Prostate gland (tissue), 2 donors: ENCODE measurements at regions not wholly inside any gene's neighbourhood (a gene's known extent, or its start where the extent isn't known, plus 50 kb on each side); places are given as distances from the start of the nearest gene placed in this dataset.

Experiments
- CTCF ChIP-seq, 4 experiments: fragments of 200-600 bp in 2 of 4; fragments of 450-650 bp in 2 of 4; sonication (generic) in 2 of 4; IDR thresholded peaks; 1 replicate in 3 of 4; 2 replicates in 1 of 4; pipeline ENCODE4 v1.5.1; 2016 to 2019; ENCODE audit warnings: antibody characterized with exemption in 4 of 4, mild to moderate bottlenecking in 2 of 4, moderate library complexity in 2 of 4
- POLR2A ChIP-seq: fragments of 450-650 bp; IDR thresholded peaks from one replicate; pipeline ENCODE4 v1.6.1; 2016; ENCODE audit warnings: antibody characterized with exemption, mild to moderate bottlenecking
- POLR2AphosphoS5 ChIP-seq: sonication (generic); formaldehyde crosslinking; IDR thresholded peaks from one replicate; pipeline ENCODE4 v1.6.1; 2017; ENCODE audit warnings: antibody characterized with exemption

- TF ChIP-seq CTCF (IDR thresholded peaks at IDR 0.05) (no peak), POLR2A (no peak), POLR2AphosphoS5 (no peak)
Measured at GRCh38 chr19:16005925-16006324, 57.1 kb downstream of the OR10H4 start.
